ENCODE measurements at regions not wholly inside any gene's neighbourhood (a gene's known extent, or its start where the extent isn't known, plus 50 kb on each side); places are given as distances from the start of the nearest gene placed in this dataset.

GRCh38 chr18:54755456-54755855, 72.8 kb upstream of the RAB27B start:
- no peak for TF ChIP-seq CTCF (IDR thresholded peaks at IDR 0.05)
- no peak for TF ChIP-seq POLR2AphosphoS5 (IDR thresholded peaks at IDR 0.05)

Data from prostate gland (tissue), 2 donors.